B cell (primary cell): ENCODE measurements at regions not wholly inside any gene's neighbourhood (a gene's known extent, or its start where the extent isn't known, plus 50 kb on each side); places are given as distances from the start of the nearest gene placed in this dataset.

ENCODE experiments used
- ATAC-seq: fragments of 200-7000 bp; cut with Tn5 transposase; one replicate; pipeline ENCODE4 v1.10.0; 2021; ENCODE audit warnings: low read depth, mild to moderate bottlenecking, moderate number of reproducible peaks, moderate library complexity
- CTCF ChIA-PET: fragments of 350-600 bp; sonication (Branson Sonifier 250); formaldehyde crosslinking; loops from one replicate; lab custom pipeline; 2021; ENCODE audit warnings: antibody characterized with exemption, inconsistent platforms; lab: Charles Lee
- POLR2A ChIA-PET: fragments of 350-600 bp; sonication (Branson Sonifier 250); formaldehyde crosslinking; loops from one replicate; lab custom pipeline; 2021; ENCODE audit warnings: antibody characterized with exemption; lab: Charles Lee
- DNase-seq: peaks from one replicate; pipeline ENCODE4 v3.0.0; 2013
- H2AFZ ChIP-seq: 2 replicates; pipeline ENCODE4 v1.6.1; 2012; ENCODE audit warnings: mild to moderate bottlenecking, low read depth, low read length; ENCODE audit not compliant: insufficient read depth, poor library complexity, severe bottlenecking
- H3K27ac ChIP-seq, 2 donors: 1 replicate in 1 of 2; 2 replicates in 1 of 2; pipeline ENCODE4 v1.5.1; 2012 to 2013; ENCODE audit warnings: low read length in 2 of 2, mild to moderate bottlenecking in 2 of 2, moderate library complexity in 1 of 2
- H3K27me3 ChIP-seq, 4 experiments: fragments of 200-600 bp in 1 of 4; sonication (generic) in 1 of 4; replicated peaks in 1 of 4; 1 replicate in 2 of 4; 2 replicates in 2 of 4; pipeline versions ENCODE4 v1.6.1 to v1.7.0; 2013 to 2016; ENCODE audit warnings: low read length in 3 of 4, mild to moderate bottlenecking in 2 of 4, mixed read lengths in 1 of 4, moderate library complexity in 1 of 4; ENCODE audit not compliant: insufficient read depth in 4 of 4, control insufficient read depth in 3 of 4; ENCODE audit errors: control extremely low read depth in 1 of 4
- H3K36me3 ChIP-seq, 2 experiments: replicated peaks in 1 of 2; 1 replicate in 1 of 2; 2 replicates in 1 of 2; pipeline versions ENCODE4 v1.6.1 to v1.7.1; 2013; ENCODE audit warnings: low read length in 1 of 2; ENCODE audit not compliant: insufficient read depth in 2 of 2, control insufficient read depth in 1 of 2; ENCODE audit errors: control extremely low read depth in 1 of 2, extremely low read depth in 1 of 2
- H3K4me1 ChIP-seq, 2 donors: fragments of 200-600 bp in 1 of 2; sonication (generic) in 1 of 2; 1 replicate in 1 of 2; 2 replicates in 1 of 2; pipeline versions ENCODE4 v1.5.1 to v1.6.1; 2013 to 2017; ENCODE audit warnings: low read length in 2 of 2; ENCODE audit not compliant: control insufficient read depth in 2 of 2, insufficient read depth in 2 of 2
- H3K4me2 ChIP-seq: replicated peaks from 2 replicates; pipeline ENCODE3; 2012; ENCODE audit warnings: mild to moderate bottlenecking, low read depth, low read length; ENCODE audit not compliant: poor library complexity, severe bottlenecking
- H3K4me3 ChIP-seq, 5 experiments: fragments of 200-600 bp in 1 of 5; sonication (generic) in 1 of 5; 1 replicate in 3 of 5; 2 replicates in 2 of 5; pipeline versions ENCODE4 v1.5.1 to v1.7.0; 2011 to 2016; ENCODE audit warnings: low read length in 4 of 5, mild to moderate bottlenecking in 4 of 5, low read depth in 2 of 5, control low read depth in 1 of 5, moderate library complexity in 1 of 5; ENCODE audit not compliant: insufficient read depth in 1 of 5; ENCODE audit errors: control extremely low read depth in 1 of 5, extremely low read depth in 1 of 5
- H3K79me2 ChIP-seq: fragments of 200-600 bp; sonication (generic); one replicate; pipeline ENCODE4 v1.6.0; 2016; ENCODE audit warnings: low read length; ENCODE audit not compliant: control insufficient read depth, insufficient read depth
- H3K9ac ChIP-seq: fragments of 200-600 bp; sonication (generic); 2 replicates; pipeline ENCODE4 v1.6.1; 2017; ENCODE audit warnings: mild to moderate bottlenecking, low read length, moderate library complexity
- H3K9me3 ChIP-seq, 3 donors: one replicate each; pipeline versions ENCODE4 v1.6.1 to v1.7.1; 2013; ENCODE audit warnings: low read length in 2 of 3; ENCODE audit not compliant: control insufficient read depth in 2 of 3, insufficient read depth in 1 of 3; ENCODE audit errors: control extremely low read depth in 1 of 3
- H4K20me1 ChIP-seq: 2 replicates; pipeline ENCODE4 v1.6.0; 2012; ENCODE audit warnings: mild to moderate bottlenecking, low read length; ENCODE audit not compliant: insufficient read depth, control insufficient read depth, poor library complexity, severe bottlenecking
- H3K27ac Mint-ChIP-seq: one replicate; pipeline ENCODE4 v1.8.0; 2021; ENCODE audit warnings: mixed read lengths
- H3K27me3 Mint-ChIP-seq: one replicate; pipeline ENCODE4 v1.8.0; 2021; ENCODE audit warnings: mixed read lengths
- H3K4me1 Mint-ChIP-seq: one replicate; pipeline ENCODE4 v1.8.0; 2021; ENCODE audit warnings: mixed read lengths
- H3K4me3 Mint-ChIP-seq: one replicate; pipeline ENCODE4 v1.8.0; 2021; ENCODE audit warnings: mixed read lengths
- H3K9me3 Mint-ChIP-seq: one replicate; pipeline ENCODE4 v1.8.0; 2022; ENCODE audit warnings: mixed read lengths; ENCODE audit not compliant: insufficient read depth
- CTCF ChIP-seq: fragments of 200-600 bp; IDR thresholded peaks from one replicate; pipeline ENCODE4 v1.8.0; 2022; ENCODE audit warnings: antibody characterized with exemption, mild to moderate bottlenecking
- EZH2 ChIP-seq: IDR thresholded peaks from 2 replicates; pipeline ENCODE4 v1.6.1; 2012; ENCODE audit warnings: borderline replicate concordance, low read depth, mild to moderate bottlenecking, moderate library complexity, low read length; ENCODE audit not compliant: insufficient read depth, poor library complexity, severe bottlenecking
- WGBS: methylation state at CpG from one replicate; pipeline ENCODE4 v1.1.5; 2013; ENCODE audit warnings: missing lambda C conversion rate; ENCODE audit not compliant: insufficient coverage; 5-methylcytosine and 5-hydroxymethylcytosine counted together
- intact Hi-C: fragments of 100-400 bp; cut with micrococcal nuclease; formaldehyde crosslinking; loops from one replicate; pipeline ENCODE4 v1.10.0; 2022

- Histone ChIP-seq H3K79me2 (no peaks in the 10 kb centered on the region), H3K27me3 (no peaks in the 10 kb centered on the region), H3K9me3 (no peaks in the 10 kb centered on the region), H2AFZ (no peak overlapping the region), H3K36me3 (no peaks in the 10 kb centered on the region), H4K20me1 (no peaks in the 10 kb centered on the region), H3K9ac (no peak overlapping the region), H3K4me3 (no peak overlapping the region), H3K4me1 (no peaks in the 10 kb centered on the region), H3K27ac (no peak overlapping the region), H3K4me2 (no peak overlapping the region)
- intact Hi-C loops, result no loop called here
- Mint-ChIP-seq H3K4me3 (no peak overlapping the region), H3K27ac (no peak overlapping the region), H3K4me1 (no peaks in the 10 kb centered on the region), H3K9me3 (peaks cover 8% of the 10 kb centered on the region), H3K27me3 (no peaks in the 10 kb centered on the region)
- ATAC-seq (no peak), DNase-seq (no peak)
- POLR2A ChIA-PET, result no interaction called here
- no peak for TF ChIP-seq EZH2
- TF ChIP-seq CTCF, result no peak
- CTCF ChIA-PET, result no interaction called here
Observed at GRCh38 chr3:65109966-65110500, 422.2 kb upstream of the ADAMTS9 start.

- ChIA-PET CTCF (no interaction called here), POLR2A (no interaction called here)
- no peaks in the 10 kb centered on the region for H3K4me1 Mint-ChIP-seq
- Histone ChIP-seq H3K4me1 (no peaks in the 10 kb centered on the region), H2AFZ (no peak overlapping the region), H3K9me3 (no peaks in the 10 kb centered on the region), H3K4me2 (no peak overlapping the region), H3K27me3 (no peaks in the 10 kb centered on the region), H3K36me3 (no peaks in the 10 kb centered on the region), H3K9ac (no peak overlapping the region), H3K4me3 (no peak overlapping the region), H3K27ac (no peak overlapping the region), H3K79me2 (no peaks in the 10 kb centered on the region), H4K20me1 (no peaks in the 10 kb centered on the region)
- 100% methylated on average over 1 of the region's 5 CpGs for WGBS
- ATAC-seq, result no peak
- H3K9me3 Mint-ChIP-seq, result peaks cover 5% of the 10 kb centered on the region
- H3K27ac Mint-ChIP-seq, result no peak overlapping the region
- H3K4me3 Mint-ChIP-seq, result no peak overlapping the region
- H3K27me3 Mint-ChIP-seq, result no peaks in the 10 kb centered on the region
- TF ChIP-seq EZH2, result no peak
- no peak for TF ChIP-seq CTCF
- no peak for DNase-seq
- intact Hi-C loops, result no loop called here
Observed at GRCh38 chr3:65107174-65107573, 419.4 kb upstream of the ADAMTS9 start.
